Neutrophil (primary cell): ENCODE measurements at regions not wholly inside any gene's neighbourhood (a gene's known extent, or its start where the extent isn't known, plus 50 kb on each side); places are given as distances from the start of the nearest gene placed in this dataset.

ENCODE experiments used
- H3K27ac ChIP-seq: fragments of 200-600 bp; sonication (generic); 2 replicates; pipeline ENCODE4 v1.5.1; 2016; ENCODE audit warnings: mild to moderate bottlenecking, moderate library complexity
- H3K27me3 ChIP-seq: fragments of 200-600 bp; sonication (generic); 2 replicates; pipeline ENCODE4 v1.6.0; 2016; ENCODE audit warnings: mild to moderate bottlenecking
- H3K36me3 ChIP-seq: fragments of 200-600 bp; sonication (generic); 2 replicates; pipeline ENCODE4 v1.5.1; 2017
- H3K4me1 ChIP-seq, 2 experiments: fragments of 200-600 bp in 1 of 2; sonication (generic) in 1 of 2; 1 replicate in 1 of 2; 2 replicates in 1 of 2; pipeline versions ENCODE4 v1.5.1 to v1.6.1; 2013 to 2016; ENCODE audit warnings: low read depth in 1 of 2, low read length in 1 of 2, mild to moderate bottlenecking in 1 of 2, moderate library complexity in 1 of 2; ENCODE audit not compliant: control insufficient read depth in 1 of 2, insufficient read depth in 1 of 2
- H3K4me3 ChIP-seq, 2 experiments: fragments of 200-600 bp in 1 of 2; sonication (generic) in 1 of 2; 1 replicate in 1 of 2; 2 replicates in 1 of 2; pipeline ENCODE4 v1.5.1; 2013 to 2016; ENCODE audit warnings: low read depth in 1 of 2, low read length in 1 of 2, mild to moderate bottlenecking in 1 of 2, moderate library complexity in 1 of 2
- H3K9me3 ChIP-seq: fragments of 200-600 bp; sonication (generic); 2 replicates; pipeline ENCODE4 v1.5.1; 2016
- CTCF ChIP-seq: fragments of 200-600 bp; sonication (generic); IDR thresholded peaks from 2 replicates; pipeline ENCODE4 v1.5.1; 2016; ENCODE audit warnings: antibody characterized with exemption

GRCh38 chr1:195516036-195516435 lies 1092.2 kb downstream of the KCNT2 start:
- no peaks in the 10 kb centered on the region for H3K9me3 ChIP-seq
- no peak for TF ChIP-seq CTCF
- H3K27ac ChIP-seq = no peak overlapping the region
- H3K27me3 ChIP-seq = no peaks in the 10 kb centered on the region
- no peak overlapping the region for H3K4me3 ChIP-seq
- H3K4me1 ChIP-seq = no peaks in the 10 kb centered on the region
- no peaks in the 10 kb centered on the region for H3K36me3 ChIP-seq

DNA sequence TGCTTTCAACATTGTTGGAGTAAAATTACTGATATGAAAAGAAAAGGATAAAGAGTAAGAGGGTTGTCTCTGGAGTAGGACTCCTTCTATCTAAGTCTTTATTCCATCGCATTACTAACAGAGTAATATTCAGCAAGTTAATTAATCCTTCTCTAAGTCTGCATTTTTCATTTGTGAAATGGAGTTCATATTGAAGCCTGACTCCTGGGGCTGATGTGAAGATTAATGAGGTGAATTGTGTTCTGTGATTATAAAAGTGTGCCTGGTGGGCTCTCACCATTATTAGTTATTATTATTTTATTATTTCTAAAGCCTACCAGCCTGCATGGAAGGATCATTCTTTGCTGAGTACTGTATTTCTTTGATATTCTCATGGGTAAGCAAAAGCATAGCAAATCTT lies 1096.7 kb downstream of the KCNT2 start:
- Histone ChIP-seq H3K27ac (no peak overlapping the region), H3K36me3 (no peaks in the 10 kb centered on the region), H3K4me3 (no peak overlapping the region), H3K9me3 (no peaks in the 10 kb centered on the region), H3K27me3 (no peaks in the 10 kb centered on the region), H3K4me1 (no peaks in the 10 kb centered on the region)
- no peak for TF ChIP-seq CTCF

DNA sequence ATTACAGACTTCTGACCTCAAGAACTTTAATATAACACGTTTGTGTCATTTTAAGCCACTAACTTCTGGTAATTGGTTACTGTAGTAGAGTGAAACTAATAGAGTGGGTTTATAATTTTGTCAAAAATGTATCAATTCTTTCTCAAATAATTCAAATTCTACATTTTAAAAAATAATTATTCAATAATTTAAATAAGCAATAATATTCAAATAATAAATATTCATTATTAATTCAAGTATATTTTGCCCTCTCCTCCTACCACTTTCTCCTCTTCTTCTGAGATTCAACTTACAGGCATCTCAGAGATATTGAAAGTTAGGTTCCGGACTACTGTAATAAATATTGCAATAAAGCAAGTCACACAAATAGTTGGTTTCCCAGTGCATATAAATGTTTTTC lies 1107.1 kb downstream of the KCNT2 start:
- Histone ChIP-seq H3K4me1 (no peaks in the 10 kb centered on the region), H3K9me3 (no peaks in the 10 kb centered on the region), H3K4me3 (no peak overlapping the region), H3K27me3 (no peaks in the 10 kb centered on the region), H3K36me3 (no peaks in the 10 kb centered on the region), H3K27ac (no peak overlapping the region)
- no peak for TF ChIP-seq CTCF

DNA sequence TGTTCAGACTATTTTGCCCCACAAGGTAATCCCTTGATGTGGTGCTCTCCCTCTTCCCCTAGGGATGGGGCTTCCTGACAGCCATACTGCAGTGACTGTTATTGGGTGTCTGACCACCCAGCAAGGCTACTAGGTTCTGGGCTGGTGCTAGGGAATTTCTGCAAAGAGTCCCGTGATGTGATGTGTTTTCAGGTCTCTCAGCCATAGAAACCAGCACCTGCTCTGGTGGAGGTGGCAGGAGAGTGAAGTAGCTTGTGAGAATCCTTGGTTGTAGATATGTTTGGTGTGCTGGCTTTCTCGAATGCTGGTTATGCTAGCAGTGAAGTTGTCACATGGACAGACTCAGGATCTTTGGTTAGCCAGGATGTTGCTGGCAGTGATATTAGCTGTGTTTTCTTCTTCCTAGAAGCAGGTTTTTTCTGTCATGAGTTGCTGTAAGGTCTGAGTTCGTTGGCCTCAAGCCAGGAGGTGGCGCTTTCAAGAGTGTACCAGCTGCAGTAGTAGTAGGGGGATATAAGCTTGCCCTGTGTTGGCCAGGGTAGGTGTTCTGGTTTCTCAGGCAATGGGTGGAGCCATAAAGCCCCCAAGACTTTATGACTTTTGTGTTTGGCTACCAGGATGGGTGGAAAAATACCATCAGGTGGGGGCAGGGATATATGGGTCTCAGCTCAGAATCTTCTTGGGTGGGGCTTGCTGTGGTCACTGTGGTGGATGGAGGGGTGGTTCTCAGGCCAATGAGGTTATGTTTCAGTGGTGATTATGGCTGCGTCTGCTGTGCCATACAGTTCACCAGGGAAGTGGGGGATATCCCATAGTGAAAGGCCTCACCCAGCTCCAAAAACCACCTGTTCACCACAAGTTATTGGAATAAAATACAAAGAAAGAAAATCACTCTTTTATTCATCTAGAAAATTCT lies 1112.3 kb downstream of the KCNT2 start:
- Histone ChIP-seq H3K4me3 (no peak overlapping the region), H3K9me3 (no peaks in the 10 kb centered on the region), H3K27ac (no peak overlapping the region), H3K36me3 (no peaks in the 10 kb centered on the region), H3K27me3 (no peaks in the 10 kb centered on the region), H3K4me1 (no peaks in the 10 kb centered on the region)
- TF ChIP-seq CTCF = no peak

GRCh38 chr1:195482137-195482536 lies 1126.1 kb downstream of the KCNT2 start:
- no peaks in the 10 kb centered on the region for H3K27me3 ChIP-seq
- no peaks in the 10 kb centered on the region for H3K36me3 ChIP-seq
- H3K4me3 ChIP-seq = no peak overlapping the region
- no peaks in the 10 kb centered on the region for H3K9me3 ChIP-seq
- H3K4me1 ChIP-seq = no peaks in the 10 kb centered on the region
- TF ChIP-seq CTCF = no peak
- no peak overlapping the region for H3K27ac ChIP-seq
